Naive thymus-derived CD4-positive, alpha-beta T cell (primary cell): ENCODE measurements at regions not wholly inside any gene's neighbourhood (a gene's known extent, or its start where the extent isn't known, plus 50 kb on each side); places are given as distances from the start of the nearest gene placed in this dataset.
"Not testable (repeated sequence)": the region's sequence is repeated elsewhere in the genome, so short reads cannot be mapped to it uniquely, and the experiment has no call there.

Source experiments
- ATAC-seq: fragments of 150-1000 bp; cut with Tn5 transposase; 2 replicates; pipeline ENCODE4 v1.10.0; 2021; ENCODE audit warnings: mild to moderate bottlenecking, moderate library complexity
- CTCF ChIA-PET: fragments of 350-600 bp; sonication (Branson Sonifier 250); formaldehyde crosslinking; loops from one replicate; lab custom pipeline; 2021; ENCODE audit warnings: antibody characterized with exemption; lab: Charles Lee
- POLR2A ChIA-PET: fragments of 350-600 bp; sonication (Branson Sonifier 250); formaldehyde crosslinking; loops from one replicate; lab custom pipeline; 2021; ENCODE audit warnings: antibody characterized with exemption, inconsistent platforms; lab: Charles Lee
- DNase-seq, 9 donors: peaks; one replicate each; pipeline versions ENCODE4 v3.0.0 to v3.0.0-alpha.2; 2020 to 2022; ENCODE audit warnings: mixed read lengths in 1 of 9
- H3K27ac ChIP-seq: one replicate; pipeline ENCODE4 v1.7.0; 2013; ENCODE audit warnings: mild to moderate bottlenecking, low read depth, low read length, moderate library complexity
- H3K27me3 ChIP-seq, 2 donors: one replicate each; pipeline ENCODE4 v1.7.0; 2013; ENCODE audit warnings: low read length in 2 of 2, mild to moderate bottlenecking in 2 of 2, moderate library complexity in 2 of 2; ENCODE audit not compliant: control insufficient read depth in 2 of 2, insufficient read depth in 2 of 2
- H3K36me3 ChIP-seq, 3 experiments: 1 replicate in 2 of 3; 2 replicates in 1 of 3; pipeline ENCODE4 v1.7.0; 2013; ENCODE audit warnings: low read length in 3 of 3, mild to moderate bottlenecking in 3 of 3, moderate library complexity in 1 of 3; ENCODE audit not compliant: insufficient read depth in 3 of 3, control insufficient read depth in 2 of 3
- H3K4me1 ChIP-seq, 2 donors: one replicate each; pipeline ENCODE4 v1.7.0; 2013; ENCODE audit warnings: low read length in 2 of 2, mild to moderate bottlenecking in 2 of 2, moderate library complexity in 1 of 2; ENCODE audit not compliant: control insufficient read depth in 2 of 2, insufficient read depth in 2 of 2
- H3K4me3 ChIP-seq: 2 replicates; pipeline ENCODE4 v1.7.0; 2013; ENCODE audit warnings: mild to moderate bottlenecking, low read length
- H3K9me3 ChIP-seq, 3 experiments: 1 replicate in 2 of 3; 2 replicates in 1 of 3; pipeline ENCODE4 v1.7.0; 2013; ENCODE audit warnings: low read length in 3 of 3; ENCODE audit not compliant: control insufficient read depth in 2 of 3
- H3K27ac Mint-ChIP-seq, 9 donors: one replicate each; pipeline ENCODE4 v1.8.0; 2020 to 2022; ENCODE audit warnings: mixed read lengths in 9 of 9, mild to moderate bottlenecking in 8 of 9, moderate library complexity in 5 of 9, inconsistent platforms in 2 of 9
- H3K27me3 Mint-ChIP-seq, 5 donors: one replicate each; pipeline ENCODE4 v1.8.0; 2021 to 2022; ENCODE audit warnings: mixed read lengths in 5 of 5, mild to moderate bottlenecking in 1 of 5
- H3K36me3 Mint-ChIP-seq, 5 donors: one replicate each; pipeline ENCODE4 v1.8.0; 2020 to 2022; ENCODE audit warnings: mixed read lengths in 5 of 5, mild to moderate bottlenecking in 3 of 5, inconsistent platforms in 1 of 5
- H3K4me1 Mint-ChIP-seq, 7 donors: one replicate each; pipeline ENCODE4 v1.8.0; 2020 to 2022; ENCODE audit warnings: mixed read lengths in 7 of 7, mild to moderate bottlenecking in 3 of 7, inconsistent platforms in 1 of 7
- H3K4me3 Mint-ChIP-seq, 10 donors: one replicate each; pipeline ENCODE4 v1.8.0; 2020 to 2022; ENCODE audit warnings: mild to moderate bottlenecking in 10 of 10, mixed read lengths in 10 of 10, moderate library complexity in 6 of 10, inconsistent platforms in 2 of 10
- H3K9me3 Mint-ChIP-seq, 11 donors: one replicate each; pipeline ENCODE4 v1.8.0; 2020 to 2022; ENCODE audit warnings: mixed read lengths in 11 of 11, mild to moderate bottlenecking in 4 of 11, inconsistent platforms in 1 of 11, moderate library complexity in 1 of 11
- intact Hi-C, 2 donors: fragments of 100-400 bp; cut with micrococcal nuclease; formaldehyde crosslinking; loops; one replicate each; pipeline ENCODE4 v1.15.1; 2023

DNA sequence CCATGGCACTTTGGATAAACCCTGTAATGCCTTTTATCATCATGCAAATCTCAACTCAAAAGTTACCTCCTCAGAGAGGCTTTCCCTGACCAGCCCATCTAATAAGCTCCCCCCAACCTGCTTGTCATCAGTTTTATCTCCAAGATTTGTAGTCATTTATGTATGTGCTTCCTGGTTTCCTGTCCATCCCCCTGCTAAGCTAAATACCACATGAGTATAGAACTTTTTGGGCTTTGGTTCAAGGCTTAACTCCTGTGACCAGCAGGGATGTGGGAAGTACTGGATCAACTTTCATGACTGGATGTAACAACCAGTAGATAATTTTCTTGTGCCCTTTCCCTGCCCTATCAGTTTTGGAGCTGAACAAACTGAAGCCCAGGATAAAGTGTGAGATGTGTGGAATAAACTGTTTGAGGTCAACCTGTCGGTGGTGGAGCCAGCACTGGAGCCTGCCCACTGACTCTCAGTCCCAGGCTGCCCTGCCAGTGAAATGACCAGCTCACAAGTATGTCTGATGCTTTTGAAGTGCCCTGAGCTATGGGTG lies 148.6 kb downstream of the CYP26A1 start:
- Mint-ChIP-seq H3K9me3 (peaks cover 0 to 7% (median 0%) of the 10 kb centered on the region in 11 donors), H3K27ac (no peak overlapping the region)
- ATAC-seq = no peak

DNA sequence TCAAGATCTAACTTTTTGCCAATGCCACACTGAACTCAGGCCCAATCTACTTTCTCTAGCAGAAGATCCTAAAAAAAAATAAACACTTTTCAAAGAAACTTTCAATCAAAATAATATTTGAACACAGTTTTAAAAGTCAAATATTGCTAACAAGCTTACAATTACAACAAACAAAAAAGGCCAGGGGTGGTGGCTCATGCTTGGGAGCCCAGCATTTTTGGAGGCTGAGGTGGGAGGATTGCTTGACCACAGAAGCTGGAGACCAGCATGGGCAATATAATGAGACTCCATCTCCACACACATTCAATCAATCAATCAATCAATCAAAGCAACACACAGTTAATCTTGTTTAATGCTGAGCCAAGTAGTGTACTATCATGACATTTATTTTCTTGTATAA lies 149.2 kb downstream of the CYP26A1 start:
- no peaks in the 10 kb centered on the region for H3K27me3 ChIP-seq
- no peak overlapping the region for H3K27ac Mint-ChIP-seq
- DNase-seq (no peak), ATAC-seq (no peak)
- H3K27me3 Mint-ChIP-seq = peaks cover 0 to 7% (median 0%) of the 10 kb centered on the region in 5 donors
- no peaks in the 10 kb centered on the region for H3K9me3 ChIP-seq
- CTCF ChIA-PET = interaction anchor here (0.6 kb wide), 1 partner anchor 94 kb away, joined by 4 read pairs; no protein-coding TSS in a partner anchor
- intact Hi-C loops = no loop called here
- H3K4me3 ChIP-seq = no peak overlapping the region
- H3K9me3 Mint-ChIP-seq = peaks cover 0 to 7% (median 0%) of the 10 kb centered on the region in 11 donors
- H3K36me3 ChIP-seq = no peaks in the 10 kb centered on the region
- no peak overlapping the region for H3K4me3 Mint-ChIP-seq
- H3K4me1 ChIP-seq = no peaks in the 10 kb centered on the region
- no peaks in the 10 kb centered on the region for H3K36me3 Mint-ChIP-seq
- POLR2A ChIA-PET = no interaction called here
- H3K4me1 Mint-ChIP-seq = no peaks in the 10 kb centered on the region
- H3K27ac ChIP-seq = no peak overlapping the region

More for the DNA sequence above, 148.6 kb downstream of the CYP26A1 start:
- intact Hi-C loops = no loop called here
- no peak for DNase-seq
- H3K9me3 ChIP-seq = no peaks in the 10 kb centered on the region
- no peaks in the 10 kb centered on the region for H3K4me1 ChIP-seq
- POLR2A ChIA-PET = no interaction called here
- CTCF ChIA-PET = no interaction called here
- no peak overlapping the region for H3K4me3 Mint-ChIP-seq
- H3K4me3 ChIP-seq = no peak overlapping the region
- H3K4me1 Mint-ChIP-seq = no peaks in the 10 kb centered on the region
- no peak overlapping the region for H3K27ac ChIP-seq
- no peaks in the 10 kb centered on the region for H3K27me3 ChIP-seq
- H3K36me3 ChIP-seq = no peaks in the 10 kb centered on the region
- peaks cover 0 to 7% (median 0%) of the 10 kb centered on the region in 5 donors for H3K27me3 Mint-ChIP-seq
- H3K36me3 Mint-ChIP-seq = no peaks in the 10 kb centered on the region

DNA sequence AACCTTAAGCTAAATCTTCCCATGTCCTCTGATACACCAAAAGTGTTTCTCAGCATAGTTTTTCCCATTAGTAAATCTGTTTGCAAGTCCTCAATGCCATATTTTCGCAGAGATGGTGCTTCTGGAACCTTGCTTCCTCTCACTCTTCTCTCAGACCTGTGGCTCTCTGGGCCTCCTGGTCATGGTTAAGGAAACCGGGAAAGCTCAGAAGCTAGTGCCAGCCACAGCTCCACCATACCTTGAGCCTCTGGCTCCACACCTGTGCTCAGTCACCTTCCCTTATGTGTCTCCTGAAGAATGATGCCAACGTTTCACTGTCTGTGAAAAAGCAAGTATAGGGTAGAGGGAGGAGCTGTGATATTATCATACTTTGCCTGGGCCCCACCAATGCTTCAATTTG lies 149.6 kb downstream of the CYP26A1 start:
- no peak overlapping the region for H3K27ac Mint-ChIP-seq
- no peaks in the 10 kb centered on the region for H3K4me1 Mint-ChIP-seq
- H3K9me3 Mint-ChIP-seq = peaks cover 0 to 7% (median 0%) of the 10 kb centered on the region in 11 donors
- intact Hi-C loops = no loop called here
- Histone ChIP-seq H3K4me1 (no peaks in the 10 kb centered on the region), H3K27me3 (no peaks in the 10 kb centered on the region), H3K27ac (no peak overlapping the region), H3K36me3 (no peaks in the 10 kb centered on the region), H3K9me3 (no peaks in the 10 kb centered on the region), H3K4me3 (no peak overlapping the region)
- peaks cover 0 to 7% (median 0%) of the 10 kb centered on the region in 5 donors for H3K27me3 Mint-ChIP-seq
- CTCF ChIA-PET = interaction anchor here (0.6 kb wide), 1 partner anchor 94 kb away, joined by 4 read pairs; no protein-coding TSS in a partner anchor
- ATAC-seq (no peak), DNase-seq (no peak)
- no peaks in the 10 kb centered on the region for H3K36me3 Mint-ChIP-seq
- POLR2A ChIA-PET = no interaction called here
- no peak overlapping the region for H3K4me3 Mint-ChIP-seq

DNA sequence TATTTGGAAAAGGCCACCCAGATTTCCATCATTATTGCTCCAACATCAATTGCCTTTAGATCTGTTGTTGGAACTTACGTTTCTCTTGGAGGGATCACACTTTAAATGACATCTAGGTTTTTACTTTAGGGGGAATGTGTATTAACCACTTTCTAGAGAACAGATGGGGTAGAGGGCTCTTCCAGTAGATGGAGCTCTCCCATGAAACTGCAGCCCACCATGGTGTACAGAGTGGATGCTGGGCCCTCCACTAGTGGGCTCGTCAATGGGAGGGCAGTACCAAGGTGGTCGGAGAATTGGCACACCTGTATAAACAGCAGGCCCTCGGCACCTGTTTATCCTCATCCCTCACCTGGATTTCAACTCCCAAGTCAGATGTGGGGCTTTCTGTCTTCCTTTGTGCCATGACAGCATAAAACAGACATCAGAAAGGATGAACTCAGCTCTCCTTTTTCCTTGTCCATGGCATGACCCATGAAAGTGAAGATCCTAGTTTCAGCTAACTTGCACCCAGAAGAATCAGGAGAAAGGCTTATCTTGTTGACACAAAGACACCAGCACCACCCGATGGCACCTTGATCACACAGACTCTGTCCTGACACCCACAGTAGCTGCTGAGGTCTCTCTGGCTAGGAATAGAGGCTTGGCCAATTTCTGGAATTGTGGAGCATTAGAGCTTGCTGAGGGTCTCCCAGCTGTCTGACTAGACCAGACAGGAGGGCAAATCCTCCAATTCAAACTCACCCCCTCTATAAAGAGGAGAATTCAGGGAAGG lies 150.5 kb downstream of the CYP26A1 start:
- intact Hi-C loops = no loop called here
- H3K4me3 ChIP-seq = no peak overlapping the region
- ChIA-PET POLR2A (no interaction called here), CTCF (no interaction called here)
- H3K27me3 ChIP-seq = no peaks in the 10 kb centered on the region
- H3K36me3 ChIP-seq = no peaks in the 10 kb centered on the region
- H3K27ac ChIP-seq = no peak overlapping the region
- ATAC-seq = peak; percentile 26
- H3K27me3 Mint-ChIP-seq = peaks cover 0 to 4% (median 0%) of the 10 kb centered on the region in 5 donors
- H3K9me3 ChIP-seq = no peaks in the 10 kb centered on the region
- no peaks in the 10 kb centered on the region for H3K36me3 Mint-ChIP-seq
- no peak for DNase-seq
- no peaks in the 10 kb centered on the region for H3K4me1 Mint-ChIP-seq
- no peak overlapping the region for H3K27ac Mint-ChIP-seq
- no peaks in the 10 kb centered on the region for H3K4me1 ChIP-seq
- no peak overlapping the region for H3K4me3 Mint-ChIP-seq
- peaks cover 0 to 7% (median 0%) of the 10 kb centered on the region in 11 donors for H3K9me3 Mint-ChIP-seq

DNA sequence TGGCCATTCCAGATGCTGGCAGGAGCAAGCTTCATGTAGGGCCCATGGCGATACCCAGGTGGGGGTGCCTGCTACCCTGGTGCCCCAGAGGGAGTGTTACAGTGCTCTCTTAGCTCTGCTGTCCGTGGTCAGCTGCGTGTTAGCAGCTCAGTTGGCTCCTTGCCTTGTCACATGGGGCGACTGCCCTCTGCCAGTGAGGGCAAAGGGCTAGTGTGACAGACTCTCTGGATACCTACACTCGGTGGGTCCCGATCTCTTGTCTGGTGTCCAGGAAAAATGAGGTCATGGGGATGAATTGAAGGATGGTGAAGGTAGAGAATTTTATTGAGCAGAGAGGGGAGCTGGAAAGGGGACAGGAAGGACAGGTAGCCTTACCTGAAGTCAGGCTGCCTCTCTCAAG lies 152.2 kb downstream of the CYP26A1 start:
- peaks cover 0 to 4% (median 0%) of the 10 kb centered on the region in 5 donors for H3K27me3 Mint-ChIP-seq
- intact Hi-C loops = no loop called here
- H3K27me3 ChIP-seq = no peaks in the 10 kb centered on the region
- H3K9me3 ChIP-seq = no peaks in the 10 kb centered on the region
- no peaks in the 10 kb centered on the region for H3K4me1 ChIP-seq
- ATAC-seq (no peak), DNase-seq (no peak)
- ChIA-PET CTCF (no interaction called here), POLR2A (no interaction called here)
- H3K27ac ChIP-seq = no peak overlapping the region
- no peak overlapping the region for H3K27ac Mint-ChIP-seq
- no peak overlapping the region for H3K4me3 Mint-ChIP-seq
- peaks cover 0 to 5% (median 0%) of the 10 kb centered on the region in 11 donors for H3K9me3 Mint-ChIP-seq
- no peaks in the 10 kb centered on the region for H3K4me1 Mint-ChIP-seq
- H3K36me3 ChIP-seq = no peaks in the 10 kb centered on the region
- H3K4me3 ChIP-seq = no peak overlapping the region
- H3K36me3 Mint-ChIP-seq = no peaks in the 10 kb centered on the region

DNA sequence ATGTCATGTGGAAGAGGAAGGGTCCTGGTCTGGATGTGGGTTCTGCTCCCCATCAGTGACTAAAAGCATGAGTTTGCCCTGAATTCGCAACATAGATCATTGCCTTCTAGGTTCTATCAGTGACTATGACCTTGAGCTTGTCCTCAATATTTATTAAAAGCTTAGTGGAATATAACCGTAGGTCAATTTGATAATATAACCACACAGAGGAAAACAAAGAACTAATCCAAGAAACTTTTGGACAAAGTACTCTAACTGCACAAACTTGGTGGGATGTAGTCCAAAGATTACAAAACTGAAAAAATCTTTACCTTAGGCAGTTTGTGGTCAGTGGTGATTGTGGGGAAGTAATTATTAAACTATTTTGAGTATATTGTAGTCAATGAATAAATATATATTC lies 152.9 kb downstream of the CYP26A1 start:
- no peaks in the 10 kb centered on the region for H3K4me1 ChIP-seq
- intact Hi-C loops = no loop called here
- Mint-ChIP-seq H3K4me3 (no peak overlapping the region), H3K27me3 (peaks cover 0 to 4% (median 0%) of the 10 kb centered on the region in 5 donors), H3K36me3 (no peaks in the 10 kb centered on the region), H3K27ac (no peak overlapping the region), H3K4me1 (no peaks in the 10 kb centered on the region), H3K9me3 (peaks cover 0 to 5% (median 0%) of the 10 kb centered on the region in 11 donors)
- no peaks in the 10 kb centered on the region for H3K9me3 ChIP-seq
- no peaks in the 10 kb centered on the region for H3K27me3 ChIP-seq
- CTCF ChIA-PET = no interaction called here
- ATAC-seq = no peak
- no peak overlapping the region for H3K27ac ChIP-seq
- DNase-seq = no peak
- POLR2A ChIA-PET = no interaction called here
- no peaks in the 10 kb centered on the region for H3K36me3 ChIP-seq
- H3K4me3 ChIP-seq = no peak overlapping the region

DNA sequence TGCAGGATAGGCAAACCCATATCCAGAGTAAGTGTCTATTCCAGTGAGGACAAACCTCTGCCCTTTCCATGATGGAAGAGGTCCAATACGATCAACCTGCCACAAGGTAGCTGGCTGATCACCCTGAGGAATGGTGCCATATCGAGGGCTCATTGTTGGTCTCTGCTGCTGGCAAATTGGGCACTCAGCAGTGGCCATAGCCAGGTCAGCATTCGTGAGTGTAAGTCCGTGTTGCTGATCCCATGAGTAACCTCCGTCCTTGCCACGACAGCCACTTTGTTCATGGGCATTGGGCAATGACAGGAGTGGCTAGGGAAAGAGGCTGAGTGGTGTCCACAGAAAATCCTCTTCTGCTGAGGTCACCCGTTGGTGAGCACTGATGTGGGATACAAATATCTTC lies 156.9 kb downstream of the CYP26A1 start:
- H3K36me3 ChIP-seq, POLR2A ChIA-PET, H3K4me1 ChIP-seq, H3K27me3 ChIP-seq, H3K9me3 Mint-ChIP-seq, H3K27ac ChIP-seq, DNase-seq, H3K27ac Mint-ChIP-seq, CTCF ChIA-PET, H3K36me3 Mint-ChIP-seq, H3K9me3 ChIP-seq, H3K27me3 Mint-ChIP-seq, H3K4me3 Mint-ChIP-seq, ATAC-seq, H3K4me1 Mint-ChIP-seq, H3K4me3 ChIP-seq, intact Hi-C loops: not testable (repeated sequence)
